ENCODE measurements at regions not wholly inside any gene's neighbourhood (a gene's known extent, or its start where the extent isn't known, plus 50 kb on each side); places are given as distances from the start of the nearest gene placed in this dataset.

- no peak overlapping the region for H3K4me3 Mint-ChIP-seq (ENCODE audit: unreplicated experiment)
- H3K36me3 Mint-ChIP-seq (ENCODE audit: unreplicated experiment): no peaks in the 10 kb centered on the region
- DNase-seq (ENCODE audit: extremely low spot score, unreplicated experiment): no peak
- H3K4me1 Mint-ChIP-seq (ENCODE audit: unreplicated experiment): peaks cover 43% of the 10 kb centered on the region
- H3K9me3 Mint-ChIP-seq (ENCODE audit: unreplicated experiment): no peaks in the 10 kb centered on the region
- peaks cover 3% of the 10 kb centered on the region for H3K27me3 Mint-ChIP-seq (ENCODE audit: unreplicated experiment)
- no peak for TF ChIP-seq CTCF (IDR thresholded peaks at IDR 0.05)
- H3K27ac Mint-ChIP-seq (ENCODE audit: unreplicated experiment): no peak overlapping the region
Measured at GRCh38 chr13:76715075-76715474, 171.1 kb downstream of the KCTD12 start.

GRCh38 chr13:76713280-76713679, 172.9 kb downstream of the KCTD12 start:
- no peaks in the 10 kb centered on the region for H3K36me3 Mint-ChIP-seq (ENCODE audit: unreplicated experiment)

GRCh38 chr13:76711550-76712182, 174.5 kb downstream of the KCTD12 start:
- peaks cover 50% of the 10 kb centered on the region for H3K4me1 Mint-ChIP-seq (ENCODE audit: unreplicated experiment)
- no peaks in the 10 kb centered on the region for H3K36me3 Mint-ChIP-seq (ENCODE audit: unreplicated experiment)
- no peak for TF ChIP-seq CTCF (IDR thresholded peaks at IDR 0.05)
- no peak for DNase-seq (ENCODE audit: extremely low spot score, unreplicated experiment)
- H3K27me3 Mint-ChIP-seq (ENCODE audit: unreplicated experiment): no peaks in the 10 kb centered on the region
- peak overlapping the region; percentile 69 for H3K27ac Mint-ChIP-seq (ENCODE audit: unreplicated experiment)
- H3K9me3 Mint-ChIP-seq (ENCODE audit: unreplicated experiment): no peaks in the 10 kb centered on the region
- H3K4me3 Mint-ChIP-seq (ENCODE audit: unreplicated experiment): no peak overlapping the region

More at GRCh38 chr13:76713280-76713679, 172.9 kb downstream of the KCTD12 start:
- H3K4me3 Mint-ChIP-seq (ENCODE audit: unreplicated experiment): no peak overlapping the region
- H3K27ac Mint-ChIP-seq (ENCODE audit: unreplicated experiment): no peak overlapping the region
- no peak for DNase-seq (ENCODE audit: extremely low spot score, unreplicated experiment)
- H3K9me3 Mint-ChIP-seq (ENCODE audit: unreplicated experiment): no peaks in the 10 kb centered on the region
- H3K27me3 Mint-ChIP-seq (ENCODE audit: unreplicated experiment): peaks cover under 1% of the 10 kb centered on the region
- peaks cover 51% of the 10 kb centered on the region for H3K4me1 Mint-ChIP-seq (ENCODE audit: unreplicated experiment)
- TF ChIP-seq CTCF (IDR thresholded peaks at IDR 0.05): no peak

- no peak for DNase-seq (ENCODE audit: extremely low spot score, unreplicated experiment)
Measured at GRCh38 chr13:76709851-76710250, 176.4 kb downstream of the KCTD12 start.

More at GRCh38 chr13:76709851-76710250, 176.4 kb downstream of the KCTD12 start:
- Mint-ChIP-seq H3K36me3 (ENCODE audit: unreplicated experiment) (no peaks in the 10 kb centered on the region), H3K9me3 (ENCODE audit: unreplicated experiment) (no peaks in the 10 kb centered on the region), H3K4me3 (ENCODE audit: unreplicated experiment) (no peak overlapping the region), H3K27me3 (ENCODE audit: unreplicated experiment) (no peaks in the 10 kb centered on the region), H3K4me1 (ENCODE audit: unreplicated experiment) (peaks cover 34% of the 10 kb centered on the region), H3K27ac (ENCODE audit: unreplicated experiment) (peak overlapping the region; percentile 52)
- TF ChIP-seq CTCF (IDR thresholded peaks at IDR 0.05): no peak
